ENCODE measurements at regions not wholly inside any gene's neighbourhood (a gene's known extent, or its start where the extent isn't known, plus 50 kb on each side); places are given as distances from the start of the nearest gene placed in this dataset.

GRCh38 chr4:136653640-136654406 lies 878.5 kb downstream of the PCDH18 start:
- DNase-seq (ENCODE audit: low read depth), result no peak

DNA sequence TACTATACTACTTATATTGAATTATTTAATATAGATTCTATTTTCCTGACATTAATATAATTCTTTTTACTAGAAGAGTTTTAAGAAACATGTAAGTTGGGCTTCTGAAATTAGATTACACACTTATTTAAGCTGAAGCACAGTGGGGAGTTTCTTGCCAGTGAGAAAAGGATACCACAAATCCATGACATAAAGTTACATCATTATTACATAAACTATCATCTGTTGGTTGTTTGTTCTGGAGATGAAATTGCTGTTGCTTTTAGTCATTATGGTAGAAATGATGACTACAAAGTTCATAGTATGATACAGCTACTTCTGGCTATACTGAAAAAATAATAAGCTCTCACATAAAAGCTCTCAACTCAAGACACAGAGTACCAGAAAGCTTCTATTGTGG lies 880.4 kb downstream of the PCDH18 start:
- no peak for DNase-seq (ENCODE audit: low read depth)

- no peak for DNase-seq (ENCODE audit: low read depth)
Measured at GRCh38 chr4:136651278-136651667, 881.0 kb downstream of the PCDH18 start.

- no peak for DNase-seq (ENCODE audit: low read depth)
Measured at GRCh38 chr4:136650541-136651277, 881.6 kb downstream of the PCDH18 start.

- DNase-seq (ENCODE audit: low read depth), result no peak
Measured at GRCh38 chr4:136644279-136644678, 888.0 kb downstream of the PCDH18 start.

DNA sequence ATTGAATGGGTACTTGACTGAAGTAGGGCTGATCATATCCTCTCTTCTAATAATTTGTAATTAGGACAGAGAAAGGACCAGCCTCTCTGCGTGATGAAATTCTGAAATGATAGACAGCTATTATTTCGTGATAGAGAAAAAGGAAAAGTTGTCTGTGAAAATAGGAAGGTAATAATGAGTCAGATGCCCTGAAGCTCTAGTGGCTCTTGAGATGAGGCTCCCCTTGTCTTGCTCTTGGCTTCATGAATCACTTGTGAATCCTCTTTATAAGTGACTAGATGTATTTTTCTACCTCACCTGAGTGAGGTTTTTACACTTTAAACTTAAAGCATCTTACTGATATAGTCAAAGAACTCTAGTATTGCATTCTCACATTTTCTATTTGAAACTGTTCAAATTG lies 888.9 kb downstream of the PCDH18 start:
- no peak for DNase-seq (ENCODE audit: low read depth)

DNA sequence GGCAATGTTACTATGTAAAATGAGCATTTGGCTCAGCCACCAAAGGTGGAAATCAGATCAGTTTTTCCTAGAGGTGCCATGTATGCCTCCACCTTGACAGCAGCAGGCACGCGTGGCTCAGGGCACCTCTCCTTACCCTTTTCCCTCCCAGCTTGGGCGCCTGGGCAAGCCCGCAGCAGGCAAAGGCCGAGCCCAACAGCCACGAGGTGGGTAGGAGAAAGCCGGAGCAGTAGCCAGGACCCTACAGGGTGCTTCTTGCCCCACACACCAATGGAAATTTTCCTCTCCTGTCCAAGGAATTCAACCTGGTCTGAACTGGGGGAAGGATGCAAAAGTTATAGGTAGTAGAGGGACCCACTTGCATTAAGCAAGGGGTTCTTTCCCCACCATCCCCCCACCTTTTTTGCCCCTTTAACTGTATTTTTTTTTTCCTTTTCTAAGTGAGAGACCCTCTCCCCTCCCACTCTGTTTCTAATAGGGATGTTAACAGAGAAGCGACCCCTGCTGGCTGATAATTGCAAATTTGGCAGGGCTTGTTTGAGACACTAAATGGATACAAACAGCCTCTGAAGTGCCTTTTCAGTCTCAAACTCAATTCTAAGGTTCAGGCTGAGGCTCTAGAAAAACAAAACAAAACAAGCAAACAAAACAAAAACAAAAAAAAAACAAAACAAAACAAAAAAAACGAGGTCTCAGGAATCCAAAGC lies 895.1 kb downstream of the PCDH18 start:
- no peak for DNase-seq (ENCODE audit: low read depth)

DNA sequence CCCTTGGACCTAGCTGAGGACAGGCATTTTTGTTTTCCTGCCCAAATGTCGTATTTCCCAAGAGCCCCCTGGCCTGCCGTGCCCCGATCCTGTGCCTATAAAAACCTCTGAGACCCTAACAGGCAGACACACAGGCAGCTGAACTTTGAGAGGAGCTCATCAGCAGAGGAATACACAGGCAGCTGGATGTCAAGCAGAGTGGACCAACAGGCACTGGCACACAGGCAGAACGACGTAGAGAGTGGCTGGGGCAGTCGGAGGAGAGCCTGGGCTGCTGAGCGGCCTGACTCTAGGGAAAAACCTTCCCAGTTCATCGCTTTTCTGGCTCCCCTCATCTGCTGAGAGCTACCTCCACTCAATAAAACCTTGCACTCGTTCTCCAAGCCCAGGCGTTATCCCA lies 896.1 kb downstream of the PCDH18 start:
- no peak for DNase-seq (ENCODE audit: low read depth)

DNA sequence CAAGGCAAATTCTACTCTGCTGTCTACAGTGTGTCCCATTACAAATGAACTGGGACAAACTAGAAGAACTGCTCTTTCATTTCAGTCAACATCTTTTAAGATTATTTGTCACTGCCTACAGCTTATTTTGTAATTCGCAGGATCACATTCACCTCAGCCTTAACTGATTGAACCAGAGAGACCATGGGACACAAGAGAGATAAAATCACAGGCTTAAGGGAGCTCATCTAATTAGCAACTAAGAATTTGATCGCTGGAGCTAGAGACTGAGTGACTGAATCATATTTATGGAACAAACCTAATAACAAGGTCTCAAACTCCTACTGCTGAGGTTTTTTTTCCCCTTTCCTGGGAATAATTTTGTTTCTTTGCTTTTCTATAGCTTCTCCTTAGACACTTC lies 898.2 kb downstream of the PCDH18 start:
- no peak for DNase-seq (ENCODE audit: low read depth)

- no peak for DNase-seq (ENCODE audit: low read depth)
Measured at GRCh38 chr4:136599890-136600289, 932.4 kb downstream of the PCDH18 start.

DNA sequence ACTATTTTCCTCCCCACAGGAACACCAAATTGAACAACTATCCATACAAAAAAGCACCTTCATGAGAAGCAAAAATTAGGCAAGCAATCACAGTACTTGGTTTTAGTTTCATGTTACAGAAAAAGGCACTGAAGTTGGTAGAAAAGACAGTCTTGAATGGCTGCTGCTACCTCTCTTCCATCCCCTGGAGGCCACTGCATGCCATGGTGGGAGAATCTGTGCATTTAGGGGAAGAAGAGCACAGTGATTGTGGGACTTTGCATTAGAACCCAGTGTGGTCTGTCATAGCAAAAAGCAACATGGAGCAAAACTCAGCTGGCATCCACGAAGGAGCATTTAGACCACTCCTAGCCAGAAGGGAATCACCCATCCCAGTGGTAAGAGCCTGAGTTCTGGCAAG lies 941.9 kb downstream of the PCDH18 start:
- DNase-seq (ENCODE audit: low read depth), result no peak

DNA sequence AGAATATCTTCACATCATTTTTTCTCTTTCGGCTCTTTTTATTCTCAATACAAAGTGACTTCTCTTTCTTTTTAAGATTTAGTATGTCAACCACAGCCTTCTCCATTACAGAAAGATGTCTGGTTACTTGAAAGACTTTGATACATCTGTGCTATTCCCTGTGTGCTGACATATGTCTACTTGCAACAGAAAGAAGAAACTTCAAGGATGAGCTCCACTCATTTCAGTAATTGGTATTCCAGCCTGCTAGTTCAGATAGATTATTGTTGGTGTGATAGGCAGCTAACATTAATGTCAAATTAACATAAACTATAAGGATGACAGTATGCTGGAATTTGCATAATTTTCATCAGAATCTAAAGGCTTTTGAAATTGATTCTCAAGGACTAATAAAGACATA lies 948.7 kb downstream of the PCDH18 start:
- DNase-seq (ENCODE audit: low read depth), result no peak

DNA sequence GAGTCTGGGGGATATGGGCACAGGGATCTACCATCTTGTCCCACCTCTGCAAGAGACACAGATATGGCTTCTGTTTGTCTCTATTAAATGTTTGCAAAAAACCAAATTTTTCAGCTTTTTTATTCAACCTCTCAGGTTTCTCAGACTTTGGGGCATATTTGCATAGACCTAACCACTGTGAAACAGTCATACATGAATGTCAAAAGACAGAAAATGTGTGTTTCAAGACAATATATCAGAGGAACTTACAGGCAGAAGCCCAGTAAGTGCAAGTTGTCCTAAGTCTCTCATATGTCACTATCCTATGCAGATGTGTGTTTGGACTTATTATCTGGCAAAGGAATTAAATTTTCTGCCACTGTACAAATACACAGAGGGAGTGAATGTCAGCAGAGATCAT lies 951.2 kb downstream of the PCDH18 start:
- no peak for DNase-seq (ENCODE audit: low read depth)

DNA sequence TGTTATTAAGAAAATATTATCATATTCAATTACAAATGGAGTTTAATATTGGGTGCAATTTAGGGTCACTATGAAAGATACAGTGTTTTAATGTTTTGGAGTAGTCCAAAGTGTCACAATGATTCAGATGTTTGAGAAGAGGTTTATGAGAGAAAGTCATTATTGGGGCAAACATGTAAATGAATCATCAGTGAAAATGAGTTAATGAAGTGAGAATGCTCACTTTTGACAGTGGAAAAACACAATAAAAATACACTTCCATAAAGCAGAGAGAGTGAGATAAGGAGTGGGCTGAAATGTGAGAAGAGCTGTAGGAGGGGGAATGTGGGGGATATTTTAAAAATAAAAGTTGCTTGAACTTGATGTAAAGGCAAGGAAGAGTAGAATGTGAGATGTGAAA lies 957.1 kb downstream of the PCDH18 start:
- no peak for DNase-seq (ENCODE audit: low read depth)

DNA sequence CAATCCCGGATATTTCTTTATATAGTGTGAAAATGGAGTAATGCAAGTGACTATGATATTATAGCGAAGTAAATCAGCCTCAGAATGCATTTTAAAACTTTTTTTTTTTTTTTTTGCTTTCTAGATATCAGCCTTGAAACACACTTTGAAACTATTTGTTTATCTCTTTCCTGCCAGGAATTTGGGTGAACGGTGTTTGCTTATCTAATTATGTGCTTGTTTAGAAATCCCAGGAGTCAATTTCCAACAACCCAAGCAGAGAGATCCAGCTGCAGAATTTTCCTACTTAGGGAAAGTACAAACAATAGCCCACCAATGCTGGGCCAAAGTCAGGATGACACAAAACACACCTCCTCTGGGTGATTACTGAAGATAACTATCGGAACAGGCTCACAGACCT lies 958.8 kb downstream of the PCDH18 start:
- DNase-seq (ENCODE audit: low read depth), result no peak

DNA sequence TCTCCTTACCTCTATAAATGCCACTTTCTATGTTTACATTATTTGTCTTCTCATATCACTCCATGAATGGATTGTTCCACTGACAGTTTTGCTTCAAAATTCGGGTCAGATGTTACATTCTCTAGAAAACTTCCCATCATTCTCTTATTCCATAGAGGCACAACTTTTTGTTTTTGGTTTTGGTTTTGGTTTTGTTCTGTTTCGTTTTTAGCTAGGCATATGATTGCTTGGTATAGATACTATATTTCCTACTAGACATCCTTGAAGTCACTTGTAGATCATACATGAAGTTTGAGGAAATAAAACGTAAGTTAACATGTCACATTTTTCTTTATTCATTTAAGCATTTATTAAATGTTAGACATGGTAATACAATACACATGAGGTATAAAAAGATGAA lies 961.0 kb downstream of the PCDH18 start:
- no peak for DNase-seq (ENCODE audit: low read depth)

DNA sequence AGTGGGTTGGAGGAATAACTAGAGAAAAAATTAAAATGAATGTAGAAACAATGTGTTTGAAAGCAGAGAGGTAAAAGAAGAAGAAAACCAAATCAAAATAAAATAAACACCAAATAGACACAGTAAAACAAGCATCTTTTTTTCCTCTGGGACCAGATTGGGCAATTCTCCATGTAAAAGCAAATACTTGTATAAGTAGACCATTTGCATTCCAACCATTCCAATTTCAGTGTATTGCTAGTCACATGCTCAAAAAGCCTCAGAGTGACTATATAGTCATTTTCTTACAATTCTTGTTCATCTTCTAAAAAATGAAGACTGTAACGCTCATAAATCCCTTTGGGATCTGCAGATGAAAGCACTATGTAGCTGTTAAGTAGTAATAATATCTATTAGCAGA lies 969.5 kb downstream of the PCDH18 start:
- DNase-seq (ENCODE audit: low read depth), result peak; percentile 21

GRCh38 chr4:136558940-136559494 lies 973.3 kb downstream of the PCDH18 start:
- no peak for DNase-seq (ENCODE audit: low read depth)

DNA sequence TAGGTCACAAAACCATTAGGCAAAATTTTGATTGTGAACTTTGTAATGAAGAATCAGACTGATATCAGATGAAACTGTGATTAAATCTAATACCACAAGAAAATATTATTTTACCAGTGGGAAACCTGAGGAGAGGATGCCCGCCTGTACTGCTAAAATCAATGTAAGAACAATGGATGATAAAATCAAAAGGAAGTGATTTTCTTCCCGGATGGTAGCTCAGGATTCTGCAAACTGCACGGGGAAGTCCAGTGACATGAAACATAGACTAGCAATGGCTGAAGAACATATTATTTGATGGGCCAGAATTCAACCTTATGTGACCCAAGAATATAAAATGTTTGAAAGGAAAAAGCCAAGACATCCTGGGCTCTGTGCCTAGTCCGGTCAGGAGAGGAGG lies 974.9 kb downstream of the PCDH18 start:
- DNase-seq (ENCODE audit: low read depth), result no peak

DNA sequence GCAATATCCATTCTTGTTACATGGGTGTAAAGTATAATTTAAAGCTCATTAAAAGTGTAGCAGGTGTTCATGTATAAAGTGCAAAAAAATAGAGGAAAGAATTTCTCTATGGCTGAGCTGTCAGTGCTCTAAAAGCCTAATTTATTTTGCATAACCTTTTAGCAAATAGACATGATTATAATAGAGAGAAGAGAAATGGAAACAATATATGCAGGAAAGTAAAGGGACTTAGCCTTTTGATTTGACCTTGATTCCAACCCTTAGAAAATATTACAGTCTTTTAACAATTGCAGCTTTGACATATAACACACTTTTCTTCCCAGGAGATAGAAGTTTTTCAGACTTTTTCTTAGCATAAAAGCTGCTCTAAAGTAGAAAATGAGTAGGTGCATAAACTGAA lies 978.3 kb downstream of the PCDH18 start:
- no peak for DNase-seq (ENCODE audit: low read depth)

- no peak for DNase-seq (ENCODE audit: low read depth)
Measured at GRCh38 chr4:136551753-136552152, 980.5 kb downstream of the PCDH18 start.

- DNase-seq (ENCODE audit: low read depth), result no peak
Measured at GRCh38 chr4:136540747-136541146, 991.5 kb downstream of the PCDH18 start.

DNA sequence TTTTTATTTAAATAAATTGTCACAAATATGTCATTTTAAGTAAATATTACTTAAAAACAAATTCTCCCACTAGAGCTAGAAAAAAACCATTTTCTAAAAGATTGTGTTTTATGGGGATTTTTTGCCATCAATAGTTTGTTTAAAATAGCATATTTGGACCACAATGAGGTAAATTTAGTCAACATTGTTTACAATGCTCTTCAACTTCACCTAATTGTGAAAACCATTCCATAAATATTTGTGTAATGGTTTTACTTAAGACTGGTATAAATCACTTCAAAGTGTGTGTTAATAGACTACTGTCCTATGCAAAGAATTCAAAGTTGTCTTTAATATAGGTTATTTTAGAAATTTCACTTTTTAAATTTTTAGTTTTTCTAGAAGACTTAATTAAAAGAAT lies 1004.2 kb downstream of the PCDH18 start:
- no peak for DNase-seq (ENCODE audit: low read depth)
